ENCODE measurements at regions not wholly inside any gene's neighbourhood (a gene's known extent, or its start where the extent isn't known, plus 50 kb on each side); places are given as distances from the start of the nearest gene placed in this dataset.

DNA sequence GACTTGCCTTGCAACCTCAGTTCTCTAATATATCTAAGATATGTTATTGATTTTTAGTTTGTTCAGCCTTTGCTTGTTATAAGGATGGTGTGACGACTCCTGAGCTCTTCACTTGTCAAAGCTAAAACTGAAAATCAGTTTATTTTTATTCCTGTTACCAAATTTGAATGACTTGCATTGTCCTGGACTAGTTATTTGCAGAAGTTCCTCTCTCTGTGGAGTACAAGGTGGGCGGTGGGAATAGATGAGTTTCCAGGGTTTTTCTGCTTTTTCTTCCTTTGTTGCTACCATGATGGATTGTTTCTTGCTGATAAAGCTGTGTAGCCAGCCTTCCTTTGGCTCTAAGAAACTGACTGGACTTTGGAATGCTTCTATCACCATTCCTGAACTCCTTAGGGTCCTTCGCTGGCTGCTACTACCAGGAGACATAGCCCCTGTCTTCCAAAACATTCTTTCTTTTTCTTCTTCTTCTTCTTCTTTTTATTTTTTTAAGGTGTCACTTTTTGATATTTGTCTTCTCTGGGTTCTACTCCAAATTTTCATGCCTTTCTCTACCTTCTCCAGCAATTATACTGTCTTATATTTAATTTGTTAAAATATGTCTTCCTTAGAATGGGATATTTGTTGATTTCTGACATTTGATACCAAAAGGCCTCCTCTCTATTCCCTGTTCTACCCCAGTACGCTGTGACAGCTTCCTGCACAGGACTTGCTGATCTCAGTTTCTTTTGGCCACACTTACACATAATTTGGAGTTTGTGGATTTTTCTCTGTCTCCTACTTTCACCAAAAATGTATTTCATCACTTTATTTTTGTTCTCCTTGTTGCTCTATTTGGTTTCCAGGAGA lies 145.1 kb upstream of the THRB start:
- DNase-seq (ENCODE audit: low read depth), result peak; percentile 2
- H3K4me3 ChIP-seq (ENCODE audit: low read depth, low read length), result no peak overlapping the region
- TF ChIP-seq, protein P1, sequence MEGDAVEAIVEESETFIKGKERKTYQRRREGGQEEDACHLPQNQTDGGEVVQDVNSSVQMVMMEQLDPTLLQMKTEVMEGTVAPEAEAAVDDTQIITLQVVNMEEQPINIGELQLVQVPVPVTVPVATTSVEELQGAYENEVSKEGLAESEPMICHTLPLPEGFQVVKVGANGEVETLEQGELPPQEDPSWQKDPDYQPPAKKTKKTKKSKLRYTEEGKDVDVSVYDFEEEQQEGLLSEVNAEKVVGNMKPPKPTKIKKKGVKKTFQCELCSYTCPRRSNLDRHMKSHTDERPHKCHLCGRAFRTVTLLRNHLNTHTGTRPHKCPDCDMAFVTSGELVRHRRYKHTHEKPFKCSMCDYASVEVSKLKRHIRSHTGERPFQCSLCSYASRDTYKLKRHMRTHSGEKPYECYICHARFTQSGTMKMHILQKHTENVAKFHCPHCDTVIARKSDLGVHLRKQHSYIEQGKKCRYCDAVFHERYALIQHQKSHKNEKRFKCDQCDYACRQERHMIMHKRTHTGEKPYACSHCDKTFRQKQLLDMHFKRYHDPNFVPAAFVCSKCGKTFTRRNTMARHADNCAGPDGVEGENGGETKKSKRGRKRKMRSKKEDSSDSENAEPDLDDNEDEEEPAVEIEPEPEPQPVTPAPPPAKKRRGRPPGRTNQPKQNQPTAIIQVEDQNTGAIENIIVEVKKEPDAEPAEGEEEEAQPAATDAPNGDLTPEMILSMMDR (IDR thresholded peaks at IDR 0.05; ENCODE audit: insufficient read depth, low read length), result no peak

DNA sequence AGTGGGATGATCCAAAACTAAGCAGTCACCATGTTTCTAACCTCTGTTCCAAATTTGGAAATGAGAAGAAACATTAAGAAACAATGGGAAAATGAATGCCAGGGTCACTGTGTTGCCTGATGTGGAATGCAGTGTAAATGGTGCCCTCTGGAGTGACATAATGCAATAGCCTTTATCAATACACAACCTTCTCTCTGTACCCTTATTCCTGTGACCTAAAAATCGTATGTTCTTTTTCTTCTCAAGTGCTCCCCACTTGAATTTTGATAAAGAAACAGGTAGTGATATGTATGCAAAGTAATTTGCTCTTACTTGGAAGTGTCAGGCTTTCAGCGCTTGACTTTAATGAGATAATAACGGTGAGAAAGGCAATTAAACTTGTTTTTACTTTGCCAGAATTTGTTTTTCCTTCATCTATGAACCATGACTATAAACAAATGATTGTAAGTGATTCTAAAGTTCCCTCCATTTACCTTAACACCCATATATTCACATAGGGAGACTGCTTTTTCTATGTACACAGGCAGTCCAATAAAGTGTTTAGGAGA lies 145.8 kb upstream of the THRB start:
- TF ChIP-seq, protein P1 (IDR thresholded peaks at IDR 0.05; ENCODE audit: insufficient read depth, low read length), result peak; percentile 38
- DNase-seq (ENCODE audit: low read depth), result peak; percentile 54
- H3K4me3 ChIP-seq (ENCODE audit: low read depth, low read length), result no peak overlapping the region

DNA sequence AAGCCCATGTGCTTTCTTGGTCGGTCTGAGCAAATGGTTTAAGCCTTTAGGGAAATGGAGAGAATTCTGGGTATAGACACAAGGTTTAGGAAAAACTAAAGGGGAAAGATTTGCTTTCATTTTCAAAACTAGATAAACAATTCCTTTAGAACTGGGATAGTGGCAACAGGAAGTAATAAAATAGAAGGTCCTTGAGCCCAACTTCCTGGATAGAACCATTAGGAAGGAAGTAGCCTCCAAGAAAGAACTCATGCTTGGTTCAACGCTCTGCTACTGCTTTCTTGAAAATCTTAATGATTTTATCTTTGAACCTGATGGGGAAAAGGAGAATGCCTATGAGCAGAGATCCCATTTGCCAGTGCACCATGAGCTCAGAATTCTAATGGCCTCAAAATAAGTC lies 147.0 kb upstream of the THRB start:
- TF ChIP-seq, protein P1 (IDR thresholded peaks at IDR 0.05; ENCODE audit: insufficient read depth, low read length), result no peak

DNA sequence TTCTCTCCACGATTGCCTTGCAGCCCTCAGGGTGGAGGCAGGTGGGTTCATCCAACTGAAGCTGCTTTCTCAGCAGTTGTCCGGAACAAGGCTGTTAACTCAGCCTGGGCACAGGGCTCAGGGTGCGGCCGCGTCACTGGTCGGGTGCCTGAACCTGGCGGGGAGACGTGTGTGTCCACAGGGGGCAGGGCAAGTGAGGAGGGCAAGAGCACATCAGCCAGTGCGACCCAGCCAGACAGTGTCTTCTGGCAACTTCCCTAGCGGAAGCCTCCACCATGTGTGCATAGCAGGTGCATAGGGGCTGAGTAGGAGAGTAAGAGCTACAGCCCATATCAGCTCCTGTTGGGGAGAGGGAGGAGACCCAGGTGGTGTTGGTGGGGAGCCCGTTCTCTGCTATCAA lies 150.4 kb upstream of the THRB start:
- DNase-seq (ENCODE audit: low read depth), result no peak
- TF ChIP-seq, protein P1 (IDR thresholded peaks at IDR 0.05; ENCODE audit: insufficient read depth, low read length), result no peak
- H3K4me3 ChIP-seq (ENCODE audit: low read depth, low read length), result no peak overlapping the region

More for the DNA sequence above, 147.0 kb upstream of the THRB start:
- DNase-seq (ENCODE audit: low read depth), result no peak
- no peak overlapping the region for H3K4me3 ChIP-seq (ENCODE audit: low read depth, low read length)

DNA sequence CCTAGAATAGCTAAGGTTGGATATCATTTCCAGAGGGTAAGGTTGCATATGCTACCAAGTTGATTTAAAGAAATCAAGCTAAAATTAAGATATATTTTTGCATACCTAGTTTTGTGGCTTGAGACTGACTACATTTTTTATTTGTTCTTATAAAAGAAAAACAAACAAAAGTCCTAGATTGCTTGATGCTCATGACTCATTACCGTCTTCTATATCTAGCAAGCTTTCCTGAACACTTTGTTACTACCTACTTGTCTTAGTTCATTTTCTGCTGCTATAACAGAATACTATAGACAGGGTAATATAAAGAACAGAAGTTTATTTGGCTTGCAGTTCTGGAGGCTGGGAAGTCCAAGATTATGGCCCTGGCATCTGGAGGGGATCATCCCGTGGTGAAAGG lies 152.1 kb upstream of the THRB start:
- TF ChIP-seq, protein P1 (IDR thresholded peaks at IDR 0.05; ENCODE audit: insufficient read depth, low read length), result no peak
- H3K4me3 ChIP-seq (ENCODE audit: low read depth, low read length), result no peak overlapping the region
- no peak for DNase-seq (ENCODE audit: low read depth)

DNA sequence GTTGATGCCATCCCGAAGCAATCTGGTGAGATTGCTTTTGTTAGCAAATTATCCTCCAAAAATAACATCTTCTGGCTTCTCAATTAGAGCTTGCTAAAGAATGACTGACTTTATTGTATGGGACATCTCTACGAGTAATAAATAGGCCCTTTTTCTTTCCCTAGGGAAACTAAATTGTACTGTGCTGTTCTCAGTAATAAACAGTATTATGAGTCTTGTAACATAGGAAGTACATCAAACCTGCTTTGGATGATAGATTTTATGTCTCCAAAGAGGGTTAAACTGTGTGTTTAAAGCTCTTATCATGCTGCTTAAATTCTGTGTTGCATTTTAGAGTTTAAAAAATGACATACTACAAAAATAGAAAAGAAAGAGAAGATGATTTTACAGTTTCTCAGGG lies 153.4 kb upstream of the THRB start:
- TF ChIP-seq, protein P1 (IDR thresholded peaks at IDR 0.05; ENCODE audit: insufficient read depth, low read length), result no peak
- no peak for DNase-seq (ENCODE audit: low read depth)
- H3K4me3 ChIP-seq (ENCODE audit: low read depth, low read length), result no peak overlapping the region
